HL-60 (cell line): ENCODE measurements at regions not wholly inside any gene's neighbourhood (a gene's known extent, or its start where the extent isn't known, plus 50 kb on each side); places are given as distances from the start of the nearest gene placed in this dataset.

Experiments used
- GABPA ChIP-seq: IDR thresholded peaks from 2 replicates; pipeline ENCODE4 v1.6.1; 2012; ENCODE audit warnings: low read depth
- POLR2AphosphoS5 ChIP-seq: IDR thresholded peaks from 2 replicates; pipeline ENCODE4 v1.6.1; 2012; ENCODE audit warnings: low read depth
- TF ChIP-seq, protein P1 (sequence below): IDR thresholded peaks from one replicate; pipeline ENCODE4 v1.5.1; 2011; ENCODE audit warnings: low read length, control low read depth, inconsistent platforms; ENCODE audit not compliant: insufficient read depth
- TF ChIP-seq, protein P2 (sequence below): IDR thresholded peaks from 2 replicates; pipeline ENCODE4 v1.6.1; 2012; ENCODE audit warnings: low read depth; ENCODE audit not compliant: insufficient replicate concordance

DNA sequence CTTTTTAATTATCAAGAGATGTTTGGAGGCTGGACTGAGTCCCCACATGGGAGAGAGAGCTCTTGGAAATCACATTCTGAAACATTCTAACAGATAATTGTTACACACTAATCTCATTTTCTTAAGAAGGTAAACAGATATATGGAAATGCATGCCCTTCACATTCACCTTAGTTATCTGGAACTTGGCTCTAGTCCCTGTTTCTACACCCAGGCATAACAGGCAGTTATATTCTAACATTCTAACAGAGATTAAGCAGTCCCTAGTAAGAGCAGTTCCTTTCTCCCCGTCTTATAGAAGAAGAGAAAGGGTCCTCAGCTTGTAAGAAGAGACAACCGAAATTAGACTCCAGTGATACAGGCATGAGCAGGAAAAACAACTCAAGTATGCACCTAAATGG lies 385.4 kb downstream of the SOX11 start:
- TF ChIP-seq, protein P1, sequence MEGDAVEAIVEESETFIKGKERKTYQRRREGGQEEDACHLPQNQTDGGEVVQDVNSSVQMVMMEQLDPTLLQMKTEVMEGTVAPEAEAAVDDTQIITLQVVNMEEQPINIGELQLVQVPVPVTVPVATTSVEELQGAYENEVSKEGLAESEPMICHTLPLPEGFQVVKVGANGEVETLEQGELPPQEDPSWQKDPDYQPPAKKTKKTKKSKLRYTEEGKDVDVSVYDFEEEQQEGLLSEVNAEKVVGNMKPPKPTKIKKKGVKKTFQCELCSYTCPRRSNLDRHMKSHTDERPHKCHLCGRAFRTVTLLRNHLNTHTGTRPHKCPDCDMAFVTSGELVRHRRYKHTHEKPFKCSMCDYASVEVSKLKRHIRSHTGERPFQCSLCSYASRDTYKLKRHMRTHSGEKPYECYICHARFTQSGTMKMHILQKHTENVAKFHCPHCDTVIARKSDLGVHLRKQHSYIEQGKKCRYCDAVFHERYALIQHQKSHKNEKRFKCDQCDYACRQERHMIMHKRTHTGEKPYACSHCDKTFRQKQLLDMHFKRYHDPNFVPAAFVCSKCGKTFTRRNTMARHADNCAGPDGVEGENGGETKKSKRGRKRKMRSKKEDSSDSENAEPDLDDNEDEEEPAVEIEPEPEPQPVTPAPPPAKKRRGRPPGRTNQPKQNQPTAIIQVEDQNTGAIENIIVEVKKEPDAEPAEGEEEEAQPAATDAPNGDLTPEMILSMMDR: no peak
- TF ChIP-seq, protein P2, sequence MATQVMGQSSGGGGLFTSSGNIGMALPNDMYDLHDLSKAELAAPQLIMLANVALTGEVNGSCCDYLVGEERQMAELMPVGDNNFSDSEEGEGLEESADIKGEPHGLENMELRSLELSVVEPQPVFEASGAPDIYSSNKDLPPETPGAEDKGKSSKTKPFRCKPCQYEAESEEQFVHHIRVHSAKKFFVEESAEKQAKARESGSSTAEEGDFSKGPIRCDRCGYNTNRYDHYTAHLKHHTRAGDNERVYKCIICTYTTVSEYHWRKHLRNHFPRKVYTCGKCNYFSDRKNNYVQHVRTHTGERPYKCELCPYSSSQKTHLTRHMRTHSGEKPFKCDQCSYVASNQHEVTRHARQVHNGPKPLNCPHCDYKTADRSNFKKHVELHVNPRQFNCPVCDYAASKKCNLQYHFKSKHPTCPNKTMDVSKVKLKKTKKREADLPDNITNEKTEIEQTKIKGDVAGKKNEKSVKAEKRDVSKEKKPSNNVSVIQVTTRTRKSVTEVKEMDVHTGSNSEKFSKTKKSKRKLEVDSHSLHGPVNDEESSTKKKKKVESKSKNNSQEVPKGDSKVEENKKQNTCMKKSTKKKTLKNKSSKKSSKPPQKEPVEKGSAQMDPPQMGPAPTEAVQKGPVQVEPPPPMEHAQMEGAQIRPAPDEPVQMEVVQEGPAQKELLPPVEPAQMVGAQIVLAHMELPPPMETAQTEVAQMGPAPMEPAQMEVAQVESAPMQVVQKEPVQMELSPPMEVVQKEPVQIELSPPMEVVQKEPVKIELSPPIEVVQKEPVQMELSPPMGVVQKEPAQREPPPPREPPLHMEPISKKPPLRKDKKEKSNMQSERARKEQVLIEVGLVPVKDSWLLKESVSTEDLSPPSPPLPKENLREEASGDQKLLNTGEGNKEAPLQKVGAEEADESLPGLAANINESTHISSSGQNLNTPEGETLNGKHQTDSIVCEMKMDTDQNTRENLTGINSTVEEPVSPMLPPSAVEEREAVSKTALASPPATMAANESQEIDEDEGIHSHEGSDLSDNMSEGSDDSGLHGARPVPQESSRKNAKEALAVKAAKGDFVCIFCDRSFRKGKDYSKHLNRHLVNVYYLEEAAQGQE: no peak
- TF ChIP-seq POLR2AphosphoS5 (no peak), GABPA (no peak)
